ENCODE measurements at regions not wholly inside any gene's neighbourhood (a gene's known extent, or its start where the extent isn't known, plus 50 kb on each side); places are given as distances from the start of the nearest gene placed in this dataset.

- no peaks in the 10 kb centered on the region for H3K9me3 ChIP-seq
- H3K36me3 ChIP-seq = no peaks in the 10 kb centered on the region
- intact Hi-C loops (cut with DNase I) = no loop called here
- no peak overlapping the region for H3K4me3 ChIP-seq
- no peak overlapping the region for H3K27ac ChIP-seq
- no peaks in the 10 kb centered on the region for H3K4me1 ChIP-seq (ENCODE audit: insufficient read depth)
- DNase-seq = no peak
- TF ChIP-seq EP300 (IDR thresholded peaks at IDR 0.05) (no peak), POLR2A (IDR thresholded peaks at IDR 0.05) (no peak)
- TF ChIP-seq, protein P1, sequence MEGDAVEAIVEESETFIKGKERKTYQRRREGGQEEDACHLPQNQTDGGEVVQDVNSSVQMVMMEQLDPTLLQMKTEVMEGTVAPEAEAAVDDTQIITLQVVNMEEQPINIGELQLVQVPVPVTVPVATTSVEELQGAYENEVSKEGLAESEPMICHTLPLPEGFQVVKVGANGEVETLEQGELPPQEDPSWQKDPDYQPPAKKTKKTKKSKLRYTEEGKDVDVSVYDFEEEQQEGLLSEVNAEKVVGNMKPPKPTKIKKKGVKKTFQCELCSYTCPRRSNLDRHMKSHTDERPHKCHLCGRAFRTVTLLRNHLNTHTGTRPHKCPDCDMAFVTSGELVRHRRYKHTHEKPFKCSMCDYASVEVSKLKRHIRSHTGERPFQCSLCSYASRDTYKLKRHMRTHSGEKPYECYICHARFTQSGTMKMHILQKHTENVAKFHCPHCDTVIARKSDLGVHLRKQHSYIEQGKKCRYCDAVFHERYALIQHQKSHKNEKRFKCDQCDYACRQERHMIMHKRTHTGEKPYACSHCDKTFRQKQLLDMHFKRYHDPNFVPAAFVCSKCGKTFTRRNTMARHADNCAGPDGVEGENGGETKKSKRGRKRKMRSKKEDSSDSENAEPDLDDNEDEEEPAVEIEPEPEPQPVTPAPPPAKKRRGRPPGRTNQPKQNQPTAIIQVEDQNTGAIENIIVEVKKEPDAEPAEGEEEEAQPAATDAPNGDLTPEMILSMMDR (IDR thresholded peaks at IDR 0.05) = no peak
- no peaks in the 10 kb centered on the region for H3K27me3 ChIP-seq
- WGBS, 3 donors = 41 to 69% (median 57%) methylated on average over 6 of the region's 6 CpGs
These were observed 651.6 kb upstream of the PITX2 start for GRCh38 chr4:111274486-111274885.

DNA sequence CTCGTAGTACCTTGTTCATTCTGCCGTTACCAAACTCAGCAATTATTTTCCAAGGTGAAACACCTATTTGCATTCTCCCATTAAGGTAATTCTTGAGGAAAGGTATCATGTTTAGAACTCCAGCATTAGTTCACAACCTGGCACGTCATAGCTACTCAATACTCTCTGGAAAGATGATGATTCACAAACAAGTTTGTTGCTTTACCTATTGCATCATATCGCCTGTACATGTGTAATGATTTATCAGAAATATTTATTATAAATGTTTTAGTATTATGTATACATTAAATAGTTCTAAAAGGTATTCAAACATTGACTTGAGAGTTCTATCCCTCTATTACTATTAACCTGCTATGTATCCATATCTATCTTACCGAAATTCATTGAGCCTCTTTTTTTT lies 658.3 kb upstream of the PITX2 start:
- Histone ChIP-seq H3K9me3 (no peaks in the 10 kb centered on the region), H3K4me1 (ENCODE audit: insufficient read depth) (no peaks in the 10 kb centered on the region), H3K36me3 (no peaks in the 10 kb centered on the region), H3K4me3 (no peak overlapping the region), H3K27ac (no peak overlapping the region), H3K27me3 (no peaks in the 10 kb centered on the region)
- DNase-seq = no peak
- intact Hi-C loops (cut with DNase I) = no loop called here
- 86 to 90% (median 90%) methylated on average over 5 of the region's 5 CpGs for whole genome bisulfite sequencing, 3 donors
- TF ChIP-seq POLR2A (IDR thresholded peaks at IDR 0.05) = no peak
- TF ChIP-seq, protein P1 (IDR thresholded peaks at IDR 0.05) = no peak
- no peak for TF ChIP-seq EP300 (IDR thresholded peaks at IDR 0.05)

DNA sequence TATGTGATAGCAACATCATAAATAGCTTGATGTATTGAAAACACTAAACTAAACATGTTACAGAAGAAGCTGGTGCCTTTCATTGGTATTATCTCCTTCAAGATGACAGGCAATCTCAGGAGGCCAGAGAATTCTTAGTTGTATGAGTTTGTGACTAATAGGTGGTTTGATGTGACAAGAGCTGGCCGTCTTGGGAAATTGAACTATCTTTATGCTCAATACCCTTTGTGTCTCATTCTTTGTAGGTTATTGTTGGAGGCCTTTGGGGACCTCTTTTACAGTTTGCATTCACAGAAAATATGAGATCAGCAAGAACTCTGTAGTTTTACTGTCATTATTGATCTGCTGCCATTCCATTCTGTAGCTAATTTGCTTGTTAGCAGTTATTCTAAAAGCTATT lies 659.2 kb upstream of the PITX2 start:
- no peaks in the 10 kb centered on the region for H3K27me3 ChIP-seq
- no peak overlapping the region for H3K27ac ChIP-seq
- no peaks in the 10 kb centered on the region for H3K9me3 ChIP-seq
- TF ChIP-seq, protein P1 (IDR thresholded peaks at IDR 0.05) = no peak
- TF ChIP-seq EP300 (IDR thresholded peaks at IDR 0.05) = no peak
- TF ChIP-seq POLR2A (IDR thresholded peaks at IDR 0.05) = no peak
- intact Hi-C loops (cut with DNase I) = no loop called here
- H3K4me3 ChIP-seq = no peak overlapping the region
- H3K36me3 ChIP-seq = no peaks in the 10 kb centered on the region
- no peaks in the 10 kb centered on the region for H3K4me1 ChIP-seq (ENCODE audit: insufficient read depth)
- 72 to 76% (median 72%) methylated on average over 1 of the region's 1 CpG for WGBS, 3 donors
- DNase-seq = no peak

DNA sequence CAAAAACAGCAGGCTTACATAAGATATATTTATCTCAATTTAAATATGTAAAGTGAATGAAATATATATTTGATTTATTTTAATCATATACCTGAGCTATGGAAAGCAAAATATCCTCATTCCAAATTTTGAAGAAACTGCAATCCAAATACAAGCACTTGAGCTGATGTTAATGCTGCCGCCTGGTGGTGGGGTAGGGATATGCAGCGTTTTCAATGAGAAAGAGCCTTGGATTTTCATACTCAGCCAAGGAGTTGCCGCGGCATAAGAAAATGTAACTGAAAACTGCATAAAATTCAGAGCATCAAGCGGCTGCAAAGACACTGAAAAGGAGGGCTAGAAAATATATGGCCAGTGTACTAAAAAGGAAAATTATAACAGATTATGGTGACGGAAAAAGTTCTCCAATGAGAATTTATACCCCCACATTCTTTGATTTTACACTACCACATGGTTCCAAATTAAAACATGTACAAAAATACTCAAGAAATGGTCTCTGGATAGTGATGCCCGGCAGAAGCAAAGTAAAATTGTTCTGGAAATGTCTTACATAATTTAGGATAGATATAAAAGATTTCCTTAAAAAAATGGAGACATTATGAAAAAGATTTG lies 660.3 kb upstream of the PITX2 start:
- Histone ChIP-seq H3K27ac (no peak overlapping the region), H3K4me3 (no peak overlapping the region), H3K27me3 (no peaks in the 10 kb centered on the region), H3K9me3 (no peaks in the 10 kb centered on the region), H3K4me1 (ENCODE audit: insufficient read depth) (no peaks in the 10 kb centered on the region), H3K36me3 (no peaks in the 10 kb centered on the region)
- 29 to 32% (median 31%) methylated on average over 7 of the region's 7 CpGs for WGBS, 3 donors
- TF ChIP-seq EP300 (IDR thresholded peaks at IDR 0.05) = no peak
- TF ChIP-seq POLR2A (IDR thresholded peaks at IDR 0.05) = no peak
- TF ChIP-seq, protein P1 (IDR thresholded peaks at IDR 0.05) = no peak
- intact Hi-C loops (cut with DNase I) = no loop called here
- DNase-seq = no peak
